Aorta (tissue), 5 donors: ENCODE measurements at regions not wholly inside any gene's neighbourhood (a gene's known extent, or its start where the extent isn't known, plus 50 kb on each side); places are given as distances from the start of the nearest gene placed in this dataset.
A peak's percentile ranks its signal among the peaks of the same experiment; 100 is the strongest.

ENCODE experiments used
- ATAC-seq: fragments of 200-7000 bp; cut with Tn5 transposase; one replicate; pipeline ENCODE4 v1.9.1; 2022; ENCODE audit warnings: moderate library complexity; ENCODE audit not compliant: low FRiP score
- DNase-seq, 2 donors: peaks; one replicate each; pipeline ENCODE4 v3.0.0-alpha.2; 2020
- H3K27ac ChIP-seq, 2 donors: one replicate each; pipeline ENCODE4 v1.5.1; 2013; ENCODE audit warnings: low read length in 2 of 2, mild to moderate bottlenecking in 2 of 2, moderate library complexity in 2 of 2, control low read depth in 1 of 2, inconsistent platforms in 1 of 2, low read depth in 1 of 2
- H3K27me3 ChIP-seq, 2 donors: one replicate each; pipeline ENCODE4 v1.6.1; 2013; ENCODE audit warnings: control low read depth in 1 of 2, low read length in 1 of 2, mild to moderate bottlenecking in 1 of 2, moderate library complexity in 1 of 2; ENCODE audit not compliant: insufficient read depth in 2 of 2, control insufficient read depth in 1 of 2
- H3K36me3 ChIP-seq, 2 donors: one replicate each; pipeline ENCODE4 v1.6.1; 2013; ENCODE audit warnings: control low read depth in 1 of 2, low read length in 1 of 2, mild to moderate bottlenecking in 1 of 2; ENCODE audit not compliant: insufficient read depth in 2 of 2, control insufficient read depth in 1 of 2
- H3K4me1 ChIP-seq, 2 donors: one replicate each; pipeline ENCODE4 v1.6.1; 2013; ENCODE audit warnings: low read length in 2 of 2, control low read depth in 1 of 2, mild to moderate bottlenecking in 1 of 2, moderate library complexity in 1 of 2; ENCODE audit not compliant: insufficient read depth in 2 of 2, control insufficient read depth in 1 of 2
- H3K4me3 ChIP-seq, 2 donors: one replicate each; pipeline ENCODE4 v1.5.1; 2013; ENCODE audit warnings: low read length in 2 of 2, control low read depth in 1 of 2, mild to moderate bottlenecking in 1 of 2
- H3K9me3 ChIP-seq: one replicate; pipeline ENCODE4 v1.6.1; 2013; ENCODE audit warnings: mild to moderate bottlenecking, low read length; ENCODE audit not compliant: control insufficient read depth
- WGBS, 2 donors: extraction: QIAGEN DNeasy Blood & Tissue Kit; methylation state at CpG; one replicate each; pipeline ENCODE4 v1.1.7; 2013; 5-methylcytosine and 5-hydroxymethylcytosine counted together
- intact Hi-C, 2 donors: fragments of 100-400 bp; cut with DNase I; formaldehyde crosslinking; loops; one replicate each; pipeline versions ENCODE4 v1.14.2 to v1.15.0; 2022
- donor health status: healthy with polysubstance abuse.
- donor health status: Bipolar disorder and iron deficiency.
- donor health status: DM: no; HTN: no; CAD: no.
- donor health status: DM: no; HTN: no; CAD: no.
- donor health status: DM: yes; HTN: yes; CAD: no.

GRCh38 chr9:14524873-14525515 lies 168.2 kb downstream of the ZDHHC21 start:
- no peaks in the 10 kb centered on the region for H3K4me1 ChIP-seq
- no peak for DNase-seq
- H3K4me3 ChIP-seq, result no peak overlapping the region
- ATAC-seq, result no peak
- intact Hi-C loops, result no loop called here
- no peak overlapping the region for H3K27ac ChIP-seq
- H3K27me3 ChIP-seq, result no peaks in the 10 kb centered on the region
- H3K36me3 ChIP-seq, result no peaks in the 10 kb centered on the region
- no peaks in the 10 kb centered on the region for H3K9me3 ChIP-seq
- 91 to 92% methylated on average over 8 of the region's 8 CpGs for WGBS, 2 donors

DNA sequence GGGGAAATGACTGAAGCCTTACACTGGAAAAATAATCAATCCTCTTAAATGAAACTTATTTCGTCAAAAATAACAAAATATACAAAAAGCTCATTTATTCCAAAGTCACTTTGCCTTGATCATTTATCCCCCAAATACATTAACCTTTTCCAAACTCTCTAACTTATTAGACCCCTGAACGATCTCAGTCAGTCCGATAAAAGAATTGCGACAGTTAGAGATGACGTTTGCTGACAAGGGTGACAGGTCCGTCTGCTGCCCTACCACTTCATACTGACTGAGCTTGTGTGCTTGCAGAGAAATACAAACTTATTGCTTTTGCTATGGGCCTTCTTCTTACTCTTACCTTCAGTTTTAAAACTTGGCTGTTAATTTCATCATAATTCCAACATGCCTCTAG lies 169.7 kb downstream of the ZDHHC21 start:
- intact Hi-C loops, result no loop called here
- no peak overlapping the region for H3K4me3 ChIP-seq
- H3K9me3 ChIP-seq, result no peaks in the 10 kb centered on the region
- H3K36me3 ChIP-seq, result no peaks in the 10 kb centered on the region
- no peak for ATAC-seq
- H3K27ac ChIP-seq, result no peak overlapping the region
- H3K27me3 ChIP-seq, result no peaks in the 10 kb centered on the region
- DNase-seq, result no peak
- 49 to 67% methylated on average over 6 of the region's 6 CpGs for WGBS, 2 donors
- H3K4me1 ChIP-seq, result no peaks in the 10 kb centered on the region

DNA sequence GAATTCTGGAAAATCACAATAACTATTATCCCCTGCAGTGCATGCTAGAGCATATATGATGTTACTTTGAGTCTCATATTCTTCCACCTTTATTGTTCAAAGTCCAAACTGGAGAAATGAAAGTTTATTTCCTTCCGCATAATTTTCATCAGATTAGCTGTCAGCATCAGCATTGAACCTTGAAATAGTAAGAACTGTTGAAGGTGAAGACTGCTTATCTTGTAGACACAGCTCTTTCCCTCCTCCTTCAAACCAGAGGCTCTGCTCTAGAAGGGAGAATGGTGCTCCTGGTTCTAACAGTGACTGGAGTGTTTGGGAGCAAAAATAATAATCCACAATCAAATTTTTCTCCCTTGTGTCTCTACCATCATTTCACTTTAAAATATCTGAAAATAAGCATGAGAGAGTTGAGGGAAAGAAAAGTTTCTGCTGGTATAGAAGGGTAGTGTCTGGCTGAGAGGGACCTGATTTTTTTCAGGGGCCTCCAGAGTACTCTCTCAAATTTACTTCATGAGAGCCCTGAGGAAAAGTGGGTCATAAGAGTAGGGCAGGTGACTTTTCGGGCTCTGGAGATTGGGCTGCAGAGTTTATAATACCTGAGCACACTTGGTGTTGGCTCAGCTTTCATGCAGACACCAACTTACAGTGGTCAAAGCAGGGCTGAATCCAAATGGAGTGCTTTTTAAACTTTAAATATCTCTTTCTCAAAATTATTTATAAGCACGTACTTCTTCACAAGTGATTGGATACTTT lies 170.4 kb downstream of the ZDHHC21 start:
- no peak overlapping the region for H3K4me3 ChIP-seq
- no peak overlapping the region for H3K27ac ChIP-seq
- no peaks in the 10 kb centered on the region for H3K4me1 ChIP-seq
- DNase-seq (no peak), ATAC-seq (no peak)
- 79 to 87% methylated on average over 3 of the region's 3 CpGs for WGBS, 2 donors
- H3K27me3 ChIP-seq, result no peaks in the 10 kb centered on the region
- H3K36me3 ChIP-seq, result no peaks in the 10 kb centered on the region
- H3K9me3 ChIP-seq, result no peaks in the 10 kb centered on the region
- intact Hi-C loops, result no loop called here

- intact Hi-C loops, result no loop called here
- 77 to 83% methylated on average over 2 of the region's 2 CpGs for WGBS, 2 donors
- Histone ChIP-seq H3K27ac (no peak overlapping the region), H3K36me3 (no peaks in the 10 kb centered on the region), H3K4me1 (no peaks in the 10 kb centered on the region), H3K9me3 (no peaks in the 10 kb centered on the region), H3K27me3 (no peaks in the 10 kb centered on the region), H3K4me3 (no peak overlapping the region)
- ATAC-seq (no peak), DNase-seq (no peak)
Measured at GRCh38 chr9:14520341-14520740, 172.9 kb downstream of the ZDHHC21 start.

GRCh38 chr9:14517154-14517906 lies 175.9 kb downstream of the ZDHHC21 start:
- WGBS, 2 donors, result 86 to 88% methylated on average over 4 of the region's 4 CpGs

GRCh38 chr9:14516656-14517055 lies 176.6 kb downstream of the ZDHHC21 start:
- Histone ChIP-seq H3K27me3 (no peaks in the 10 kb centered on the region), H3K4me1 (no peaks in the 10 kb centered on the region), H3K27ac (no peak overlapping the region), H3K9me3 (no peaks in the 10 kb centered on the region), H3K36me3 (no peaks in the 10 kb centered on the region), H3K4me3 (no peak overlapping the region)
- no peak for ATAC-seq
- no peak for DNase-seq
- intact Hi-C loops, result loop anchor here in 1 of 2 donors (10.0 kb wide), 1 partner anchor 58 kb away; no protein-coding TSS in a partner anchor
- WGBS, 2 donors, result 85 to 87% methylated on average over 2 of the region's 2 CpGs

More at GRCh38 chr9:14517154-14517906, 175.9 kb downstream of the ZDHHC21 start:
- ATAC-seq (no peak), DNase-seq (no peak)
- no peaks in the 10 kb centered on the region for H3K9me3 ChIP-seq
- no peak overlapping the region for H3K27ac ChIP-seq
- H3K4me3 ChIP-seq, result no peak overlapping the region
- H3K4me1 ChIP-seq, result no peaks in the 10 kb centered on the region
- no peaks in the 10 kb centered on the region for H3K27me3 ChIP-seq
- H3K36me3 ChIP-seq, result no peaks in the 10 kb centered on the region
- intact Hi-C loops, result loop anchor here in 1 of 2 donors (10.0 kb wide), 1 partner anchor 57 kb away; no protein-coding TSS in a partner anchor

DNA sequence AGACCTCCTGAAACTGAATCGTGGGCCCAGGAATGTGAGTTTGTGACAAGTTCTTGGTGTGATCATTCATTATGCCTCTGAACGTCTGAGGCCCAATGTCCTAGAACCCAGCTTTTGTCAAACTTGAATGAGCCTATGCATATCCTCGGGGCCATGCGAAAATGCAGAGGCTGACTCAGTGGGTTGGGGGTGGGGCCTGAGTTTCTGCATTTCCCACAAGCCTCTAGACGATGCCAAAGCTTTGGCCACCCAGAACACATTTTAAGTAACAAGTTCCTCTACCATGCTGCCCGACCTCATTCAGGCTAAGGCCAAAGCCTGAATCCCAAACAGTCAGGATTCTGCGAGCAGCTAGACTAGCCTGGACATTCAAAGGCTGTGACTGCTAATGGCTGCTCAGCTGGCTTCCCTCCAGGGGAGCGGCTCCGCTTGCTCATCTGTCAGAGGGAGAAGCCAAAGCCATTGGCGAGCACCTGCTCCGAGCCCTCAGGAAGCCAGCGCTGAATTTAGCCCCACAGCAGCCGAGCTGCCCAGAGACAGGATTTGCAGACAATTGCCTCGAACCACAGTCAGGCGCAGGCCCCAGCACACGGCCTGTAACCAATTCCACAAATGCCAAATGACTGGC lies 177.5 kb downstream of the ZDHHC21 start:
- no peaks in the 10 kb centered on the region for H3K4me1 ChIP-seq
- no peak overlapping the region for H3K27ac ChIP-seq
- H3K36me3 ChIP-seq, result no peaks in the 10 kb centered on the region
- no peak overlapping the region for H3K4me3 ChIP-seq
- ATAC-seq (peak; percentile 15), DNase-seq (no peak)
- WGBS, 2 donors, result 71 to 80% methylated on average over 16 of the region's 16 CpGs
- H3K27me3 ChIP-seq, result no peaks in the 10 kb centered on the region
- no peaks in the 10 kb centered on the region for H3K9me3 ChIP-seq
- intact Hi-C loops, result loop anchor here in 1 of 2 donors (10.0 kb wide), 1 partner anchor 59 kb away; no protein-coding TSS in a partner anchor

DNA sequence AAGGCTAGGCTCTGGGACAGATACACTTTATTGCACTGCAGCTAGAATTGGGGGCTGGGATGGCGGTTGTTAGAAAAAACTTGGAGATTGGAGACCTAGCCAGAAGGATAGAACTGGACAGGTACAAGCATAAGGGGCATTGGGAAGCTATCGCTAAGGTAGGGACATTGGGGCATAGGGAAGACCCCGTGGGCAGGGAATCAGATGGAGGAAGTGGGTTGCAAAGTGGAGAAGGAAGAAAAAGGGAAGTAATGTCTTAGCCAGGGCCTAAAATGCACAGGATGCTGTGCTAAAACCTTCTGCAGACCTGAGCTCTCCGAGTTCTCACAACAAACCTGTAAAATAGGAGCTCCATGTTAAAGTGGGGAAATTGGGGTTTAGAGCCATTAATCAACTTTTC lies 178.2 kb downstream of the ZDHHC21 start:
- H3K27me3 ChIP-seq, result no peaks in the 10 kb centered on the region
- no peaks in the 10 kb centered on the region for H3K9me3 ChIP-seq
- DNase-seq (no peak), ATAC-seq (no peak)
- H3K4me3 ChIP-seq, result no peak overlapping the region
- 72 to 73% methylated on average over 4 of the region's 4 CpGs for WGBS, 2 donors
- no peaks in the 10 kb centered on the region for H3K4me1 ChIP-seq
- no peak overlapping the region for H3K27ac ChIP-seq
- intact Hi-C loops, result loop anchor here in 1 of 2 donors (10.0 kb wide), 1 partner anchor 60 kb away; no protein-coding TSS in a partner anchor
- no peaks in the 10 kb centered on the region for H3K36me3 ChIP-seq
